NCI-H1092 treated with DMSO at 0.1 percent for 48 hours (cell line): ENCODE measurements at regions not wholly inside any gene's neighbourhood (a gene's known extent, or its start where the extent isn't known, plus 50 kb on each side); places are given as distances from the start of the nearest gene placed in this dataset.

Experiments
- DNase-seq: peaks from one replicate; lab custom pipeline; 2025; lab: John Stamatoyannopoulos, UW

DNA sequence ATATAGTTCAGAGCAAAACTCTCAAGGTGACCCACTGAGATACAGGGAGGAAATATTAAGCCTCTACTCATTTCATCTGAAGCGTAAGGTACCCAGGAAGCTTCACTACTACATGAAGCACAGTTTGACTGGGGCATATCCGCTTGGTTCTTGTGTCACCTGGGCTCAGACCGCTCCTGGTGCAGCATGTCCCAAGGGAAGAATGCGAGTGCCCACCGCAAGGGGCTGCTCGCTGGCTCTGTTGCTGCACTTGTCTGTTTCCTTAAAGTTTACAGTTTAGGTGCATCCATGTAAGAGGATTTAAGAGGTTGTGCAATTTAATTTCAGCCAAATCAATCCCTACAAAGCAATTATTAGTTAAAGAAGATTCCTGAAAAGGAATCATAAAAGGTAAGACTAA lies 507.8 kb downstream of the FBXO15 start:
- DNase-seq, result no peak

DNA sequence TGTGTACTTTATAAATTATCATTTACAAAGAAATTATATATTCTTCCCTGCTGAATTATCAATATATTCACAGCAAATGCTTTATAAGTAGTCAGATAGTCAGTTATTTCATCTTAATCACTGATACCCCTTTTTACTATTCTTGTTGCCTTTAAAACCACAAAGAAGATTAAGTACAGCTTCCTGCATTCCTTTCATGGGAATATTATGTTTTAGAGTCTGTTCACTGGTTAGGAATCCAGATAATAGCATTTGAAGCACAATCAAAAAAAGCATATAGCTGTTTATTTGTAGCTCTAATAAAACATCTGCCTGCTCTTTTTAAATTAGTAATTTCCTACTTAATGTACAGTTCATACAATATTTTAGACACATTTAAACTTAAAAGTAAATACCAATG lies 508.9 kb downstream of the FBXO15 start:
- no peak for DNase-seq

- no peak for DNase-seq
Measured at GRCh38 chr18:73636355-73636754, 511.3 kb downstream of the FBXO15 start.

DNA sequence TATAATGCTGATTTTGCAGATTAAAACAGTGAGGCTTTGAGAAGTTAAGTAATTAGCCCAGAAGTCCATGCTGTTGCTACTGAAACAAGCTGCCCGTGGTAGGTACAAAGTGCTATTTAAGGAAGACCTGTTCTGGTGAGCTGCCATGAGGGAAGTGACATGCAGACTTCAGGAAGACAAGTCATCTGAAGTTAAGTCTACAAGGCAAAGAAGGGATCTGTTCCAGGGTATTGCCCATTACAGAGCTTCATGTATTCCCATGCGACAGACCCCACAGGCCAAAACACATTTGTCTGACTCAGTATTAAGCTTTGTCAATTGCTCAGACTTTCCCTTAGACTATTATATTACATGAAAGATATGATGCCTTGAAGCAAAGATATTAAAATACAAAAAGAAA lies 520.8 kb downstream of the FBXO15 start:
- DNase-seq, result no peak

DNA sequence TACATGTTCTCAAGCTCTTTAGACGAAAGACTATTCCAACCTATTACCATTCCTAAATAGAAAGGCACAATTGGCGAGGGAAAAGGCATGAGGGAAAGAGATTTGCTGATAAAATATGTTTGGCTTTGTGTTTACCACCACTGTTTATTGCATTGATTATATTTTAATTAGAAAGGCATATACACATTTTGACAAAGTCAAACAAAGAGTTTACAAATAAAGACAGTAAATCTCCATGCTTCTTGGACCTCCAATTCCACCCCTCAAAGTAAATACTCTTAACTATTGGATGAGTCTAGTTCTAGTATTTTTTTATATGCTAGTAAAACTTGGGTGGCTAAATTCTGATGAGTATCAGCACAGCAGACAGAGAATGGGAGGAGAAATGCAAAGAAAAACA lies 521.4 kb downstream of the FBXO15 start:
- DNase-seq, result no peak

- no peak for DNase-seq
Measured at GRCh38 chr18:73621091-73621490, 526.5 kb downstream of the FBXO15 start.

DNA sequence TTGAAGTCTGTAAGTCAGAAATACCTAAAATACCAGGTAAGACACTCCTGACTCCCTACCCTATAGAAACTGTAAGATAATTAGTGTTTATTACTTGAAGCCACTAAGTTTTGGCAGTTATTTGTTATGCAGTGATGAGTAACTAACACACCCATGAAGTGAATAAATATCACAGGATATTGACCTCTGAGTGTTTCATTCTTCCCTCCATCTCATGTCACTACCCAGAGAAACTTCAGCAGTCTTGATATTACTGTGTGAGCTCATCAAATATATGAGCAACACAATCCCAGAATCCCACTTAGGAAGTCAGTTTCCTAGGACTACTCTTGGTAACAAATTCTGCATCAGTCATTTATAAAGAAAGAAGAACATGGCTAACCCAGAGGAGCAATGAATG lies 529.7 kb downstream of the FBXO15 start:
- no peak for DNase-seq

DNA sequence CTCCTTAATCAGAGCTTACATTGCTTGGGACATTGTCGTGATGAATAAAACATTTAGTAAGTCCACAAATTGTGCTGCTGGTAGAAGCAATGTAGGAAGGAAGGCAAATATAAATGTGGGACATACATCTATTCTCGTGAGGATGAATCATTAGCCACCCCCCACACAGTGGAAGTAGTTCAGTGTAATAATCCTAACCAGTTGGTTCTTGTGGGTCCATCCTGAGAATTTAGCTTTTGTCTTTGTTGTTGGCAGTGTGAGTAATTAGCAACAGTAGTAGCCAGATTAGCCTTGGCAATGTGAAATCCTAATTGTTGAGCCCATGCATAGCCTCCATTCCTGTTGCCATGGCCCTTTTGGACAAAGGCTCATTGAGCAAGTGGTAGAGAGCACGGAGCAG lies 532.1 kb downstream of the FBXO15 start:
- no peak for DNase-seq

- no peak for DNase-seq
Measured at GRCh38 chr18:73614812-73615211, 532.8 kb downstream of the FBXO15 start.

DNA sequence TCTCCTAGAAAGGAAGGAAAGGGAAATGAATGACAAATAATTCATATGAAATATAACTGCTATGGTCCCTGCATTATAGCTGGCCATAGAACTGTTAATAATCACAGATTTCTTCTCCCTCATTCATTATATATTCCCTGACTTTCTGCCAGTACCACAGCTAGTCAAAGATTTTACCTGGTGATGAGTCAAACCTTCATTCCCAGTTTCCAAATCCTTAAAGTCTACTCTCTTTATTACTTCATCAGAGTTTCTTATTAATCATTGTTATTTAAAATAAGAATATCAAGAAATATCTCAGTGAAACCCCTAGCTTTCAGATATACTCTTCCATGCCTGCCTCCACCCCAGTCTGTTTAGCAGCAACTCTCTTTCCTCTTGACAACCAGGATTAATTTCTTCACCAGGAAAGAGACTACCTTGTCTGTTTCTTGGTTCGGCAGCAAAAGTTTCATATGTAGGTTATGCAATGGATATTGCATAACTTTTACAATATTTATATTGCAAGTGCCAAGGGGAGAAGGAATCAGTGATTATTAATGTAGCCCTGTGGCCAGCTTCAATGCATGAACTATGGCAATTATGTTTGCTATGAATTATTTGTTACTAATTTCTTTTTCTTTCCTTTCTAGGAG lies 533.8 kb downstream of the FBXO15 start:
- no peak for DNase-seq

GRCh38 chr18:73597832-73598615 lies 549.6 kb downstream of the FBXO15 start:
- no peak for DNase-seq

- DNase-seq, result no peak
Measured at GRCh38 chr18:73594749-73595148, 552.9 kb downstream of the FBXO15 start.

GRCh38 chr18:73593207-73593606 lies 554.4 kb downstream of the FBXO15 start:
- no peak for DNase-seq

DNA sequence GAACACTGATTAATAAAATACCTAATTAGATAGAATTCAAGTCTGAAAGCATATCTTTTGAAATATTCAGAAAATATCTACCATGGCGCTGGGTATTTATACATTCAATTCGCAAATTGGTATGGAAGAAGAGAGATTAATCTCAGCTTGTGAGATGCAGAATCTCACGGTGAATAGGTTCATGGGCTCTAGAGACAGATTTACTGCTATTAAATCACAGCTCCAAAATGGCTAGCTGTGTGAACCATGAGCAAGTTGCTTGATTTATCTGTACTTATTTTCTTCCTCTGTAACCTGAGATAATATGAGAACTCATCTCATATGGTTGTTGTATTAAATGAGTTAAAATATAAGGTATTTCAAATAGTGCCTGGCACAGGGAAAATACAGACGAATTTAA lies 556.7 kb downstream of the FBXO15 start:
- DNase-seq, result no peak

DNA sequence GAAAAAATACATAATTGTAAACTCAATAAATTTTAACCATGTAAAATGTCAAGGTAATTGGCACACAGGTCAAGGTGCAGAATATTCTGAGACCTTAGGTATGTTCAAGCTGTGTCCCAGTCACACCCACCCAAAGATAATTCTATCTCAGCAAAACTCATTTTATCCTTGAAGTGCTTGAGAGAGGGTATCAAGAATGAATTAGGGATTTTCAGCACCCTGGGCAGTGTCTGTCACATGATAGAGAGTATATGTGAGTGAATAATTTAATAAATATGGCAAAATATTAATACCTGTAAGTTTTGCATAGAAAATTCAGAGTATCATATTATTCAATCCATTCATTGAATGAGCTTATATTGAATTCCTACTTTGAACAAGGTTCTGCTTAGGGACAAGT lies 567.9 kb downstream of the FBXO15 start:
- DNase-seq, result no peak

DNA sequence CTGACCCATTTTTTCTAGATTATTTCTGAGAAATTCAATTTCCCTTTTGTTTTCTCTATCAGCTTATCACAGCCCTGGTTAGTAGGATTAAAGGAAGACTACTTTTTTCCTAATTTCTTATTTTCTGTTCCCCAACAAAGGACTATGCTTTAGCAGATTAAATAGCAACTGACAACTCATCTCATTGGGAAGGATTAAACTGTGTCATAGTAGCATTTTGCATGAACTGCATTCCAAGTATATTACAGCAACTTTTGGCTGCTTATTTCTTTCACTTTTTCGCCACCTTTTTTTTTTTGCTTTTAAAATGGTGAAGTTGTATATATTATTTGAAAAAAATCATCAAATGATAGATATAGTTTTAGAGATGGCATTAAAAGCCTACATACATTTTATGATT lies 570.3 kb downstream of the FBXO15 start:
- no peak for DNase-seq

DNA sequence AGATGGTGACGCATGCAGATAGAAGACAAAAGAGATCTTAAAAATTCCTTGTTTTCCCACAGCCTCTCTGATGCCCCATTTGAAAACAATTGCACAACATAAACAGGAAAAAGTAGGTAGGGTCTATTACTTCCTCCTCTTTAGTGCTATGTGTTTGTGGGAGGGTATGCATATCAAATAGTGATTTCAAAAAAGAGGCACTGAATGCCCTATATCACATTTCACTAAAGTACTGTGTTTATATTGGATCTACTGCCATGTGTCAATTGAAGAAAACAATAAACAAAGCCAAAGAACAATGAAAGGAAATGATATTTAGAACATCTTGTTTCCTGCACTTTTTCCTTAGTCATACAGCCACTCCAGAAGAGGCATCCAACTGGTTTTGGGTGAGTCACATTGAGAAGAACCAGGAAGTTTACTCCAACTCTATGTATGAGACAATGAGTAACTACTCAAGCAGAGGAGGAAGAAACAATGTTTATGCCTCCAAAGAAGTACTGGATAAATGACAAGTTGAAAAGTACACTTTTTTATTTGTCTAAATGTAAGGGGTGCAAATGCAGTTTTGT lies 583.6 kb downstream of the FBXO15 start:
- no peak for DNase-seq

- DNase-seq, result no peak
Measured at GRCh38 chr18:73563345-73563744, 584.3 kb downstream of the FBXO15 start.

DNA sequence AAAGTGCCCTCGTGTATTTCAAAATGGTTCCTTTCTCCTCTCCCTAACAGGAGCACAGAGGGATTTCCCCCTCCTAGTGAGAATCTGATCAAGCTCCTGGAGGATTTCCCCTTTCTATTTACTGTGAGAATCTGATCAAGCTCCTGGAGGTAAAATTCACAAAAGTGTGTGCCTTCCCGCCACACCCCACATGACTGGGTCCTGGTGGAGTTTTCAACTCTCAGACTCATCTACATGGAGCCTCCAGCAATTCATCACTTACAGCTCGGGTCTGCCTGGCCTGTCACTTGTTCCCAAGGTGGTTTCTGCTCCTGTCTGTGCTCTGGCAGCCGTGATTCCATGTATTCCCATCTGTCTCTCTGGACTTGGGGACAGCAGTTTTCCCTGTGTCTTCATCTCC lies 590.7 kb downstream of the FBXO15 start:
- DNase-seq, result no peak

- no peak for DNase-seq
Measured at GRCh38 chr18:73552171-73552570, 595.5 kb downstream of the FBXO15 start.

DNA sequence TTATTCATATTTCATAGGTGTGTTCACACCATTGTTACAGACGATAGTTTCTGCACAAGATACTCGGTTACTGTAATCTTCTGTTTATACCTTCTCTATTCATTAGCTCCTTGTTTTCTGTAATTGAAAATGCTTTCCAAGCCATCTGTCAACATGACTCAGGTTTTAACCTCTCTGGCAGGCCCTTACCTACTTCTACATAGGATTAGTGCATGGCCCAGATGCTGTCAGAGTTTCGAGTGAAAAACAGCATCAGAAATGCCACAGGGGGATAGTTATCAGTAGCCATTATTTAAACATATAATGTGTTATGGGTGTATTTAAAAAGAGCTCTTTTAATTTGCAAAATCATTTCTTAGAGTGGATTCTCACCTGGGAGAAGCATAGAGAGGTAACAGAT lies 596.4 kb downstream of the FBXO15 start:
- no peak for DNase-seq

- DNase-seq, result no peak
Measured at GRCh38 chr18:73549236-73549635, 598.4 kb downstream of the FBXO15 start.

GRCh38 chr18:73545472-73545871 lies 602.2 kb downstream of the FBXO15 start:
- no peak for DNase-seq

DNA sequence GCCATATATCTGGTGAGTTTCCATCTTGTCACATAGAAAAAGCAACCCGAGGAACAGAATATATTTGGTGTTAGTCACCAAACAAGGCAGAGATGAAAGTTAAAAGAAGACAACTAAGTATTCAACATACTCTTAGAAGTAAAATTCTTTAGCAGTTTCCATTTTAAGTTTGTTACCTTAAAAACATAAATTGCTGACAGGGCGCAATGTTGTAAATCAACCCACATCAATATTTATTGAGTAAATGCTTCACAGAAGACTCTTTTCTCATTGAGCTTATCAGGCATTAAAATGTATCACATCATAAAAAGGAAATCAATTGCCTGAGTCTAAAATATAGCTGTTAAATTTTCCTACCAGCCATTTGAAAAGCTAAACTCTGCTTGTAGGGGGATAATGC lies 603.0 kb downstream of the FBXO15 start:
- no peak for DNase-seq
